ENCODE measurements at regions not wholly inside any gene's neighbourhood (a gene's known extent, or its start where the extent isn't known, plus 50 kb on each side); places are given as distances from the start of the nearest gene placed in this dataset.

GRCh38 chr18:60267391-60268058, 105.0 kb downstream of the MC4R start:
- no peak for TF ChIP-seq CTCF (IDR thresholded peaks at IDR 0.05; ENCODE audit: insufficient read depth, low read length)
- DNase-seq (ENCODE audit: low read depth) = no peak
- no peak overlapping the region for H3K4me3 ChIP-seq (ENCODE audit: low read depth, low read length)

GRCh38 chr18:60266558-60266957, 106.0 kb downstream of the MC4R start:
- no peak for TF ChIP-seq CTCF (IDR thresholded peaks at IDR 0.05; ENCODE audit: insufficient read depth, low read length)
- DNase-seq (ENCODE audit: low read depth) = no peak
- no peak overlapping the region for H3K4me3 ChIP-seq (ENCODE audit: low read depth, low read length)

GRCh38 chr18:60259052-60259681, 113.4 kb downstream of the MC4R start:
- TF ChIP-seq CTCF (IDR thresholded peaks at IDR 0.05; ENCODE audit: insufficient read depth, low read length) = no peak
- no peak overlapping the region for H3K4me3 ChIP-seq (ENCODE audit: low read depth, low read length)
- DNase-seq (ENCODE audit: low read depth) = peak; percentile 3

- H3K4me3 ChIP-seq (ENCODE audit: low read depth, low read length) = no peak overlapping the region
- TF ChIP-seq CTCF (IDR thresholded peaks at IDR 0.05; ENCODE audit: insufficient read depth, low read length) = no peak
Measured at GRCh38 chr18:60249388-60249787, 123.2 kb downstream of the MC4R start.

GRCh38 chr18:60248336-60249330, 123.9 kb downstream of the MC4R start:
- no peak for DNase-seq (ENCODE audit: low read depth)
- H3K4me3 ChIP-seq (ENCODE audit: low read depth, low read length) = no peak overlapping the region
- TF ChIP-seq CTCF (IDR thresholded peaks at IDR 0.05; ENCODE audit: insufficient read depth, low read length) = no peak

More at GRCh38 chr18:60249388-60249787, 123.2 kb downstream of the MC4R start:
- DNase-seq (ENCODE audit: low read depth) = no peak

- no peak for DNase-seq (ENCODE audit: low read depth)
- no peak for TF ChIP-seq CTCF (IDR thresholded peaks at IDR 0.05; ENCODE audit: insufficient read depth, low read length)
- H3K4me3 ChIP-seq (ENCODE audit: low read depth, low read length) = no peak overlapping the region
Measured at GRCh38 chr18:60247103-60247502, 125.5 kb downstream of the MC4R start.
